PC-3 (cell line): ENCODE measurements at regions not wholly inside any gene's neighbourhood (a gene's known extent, or its start where the extent isn't known, plus 50 kb on each side); places are given as distances from the start of the nearest gene placed in this dataset.
"Not testable (repeated sequence)": the region's sequence is repeated elsewhere in the genome, so short reads cannot be mapped to it uniquely, and the experiment has no call there.

ENCODE experiments used
- ATAC-seq: fragments of 200-7000 bp; cut with Tn5 transposase; 2 replicates; pipeline ENCODE4 v1.9.1; 2020; ENCODE audit warnings: mild to moderate bottlenecking, moderate library complexity
- BruUV-seq: library from RNA; stranded (reverse); fragments of 400-500 nt; replicated peaks from 2 replicates; lab custom pipeline; 2021; lab: Mats Ljungman, UMichigan
- CTCF ChIA-PET: fragments of 300-600 bp; sonication (Branson Sonifier 250); formaldehyde crosslinking; loops from one replicate; lab custom pipeline; 2022; ENCODE audit warnings: antibody characterized with exemption; lab: Charles Lee
- POLR2A ChIA-PET: fragments of 300-600 bp; sonication (Branson Sonifier 250); formaldehyde crosslinking; loops from one replicate; lab custom pipeline; 2022; ENCODE audit warnings: antibody characterized with exemption; ENCODE audit not compliant: unreplicated experiment; lab: Charles Lee
- DNase-seq: peaks from one replicate; pipeline ENCODE4 v3.0.0-alpha.2; 2015
- H2AFZ ChIP-seq: fragments of 300-600 bp; sonication (generic); 2 replicates; pipeline ENCODE4 v1.6.0; 2016; ENCODE audit warnings: antibody characterized with exemption, low read length
- H3F3A ChIP-seq: fragments of 300-600 bp; sonication (generic); one replicate; pipeline ENCODE4 v1.6.0; 2017; ENCODE audit warnings: antibody characterized with exemption, low read length, control low read depth, mild to moderate bottlenecking; ENCODE audit not compliant: unreplicated experiment
- H3K27ac ChIP-seq: fragments of 300-600 bp; sonication (generic); 2 replicates; pipeline ENCODE4 v1.5.1; 2016; ENCODE audit warnings: mild to moderate bottlenecking, low read length
- H3K27me3 ChIP-seq: fragments of 300-600 bp; sonication (generic); 2 replicates; pipeline ENCODE4 v1.6.1; 2016; ENCODE audit warnings: low read length, mixed read lengths
- H3K36me3 ChIP-seq: fragments of 300-600 bp; sonication (generic); 2 replicates; pipeline ENCODE4 v1.6.1; 2016; ENCODE audit warnings: low read depth, mixed run types, low read length, mixed read lengths
- H3K4me1 ChIP-seq: fragments of 300-600 bp; sonication (generic); 2 replicates; pipeline ENCODE4 v1.5.1; 2016; ENCODE audit warnings: low read length; ENCODE audit not compliant: insufficient read depth
- H3K4me2 ChIP-seq: fragments of 300-600 bp; sonication (generic); 2 replicates; pipeline ENCODE4 v1.6.0; 2016; ENCODE audit warnings: low read length
- H3K4me3 ChIP-seq: fragments of 300-600 bp; sonication (generic); 2 replicates; pipeline ENCODE4 v1.5.1; 2016; ENCODE audit warnings: mild to moderate bottlenecking, low read length, mixed read lengths
- H3K79me2 ChIP-seq: fragments of 300-600 bp; sonication (generic); 2 replicates; pipeline ENCODE4 v1.6.1; 2017; ENCODE audit warnings: low read length, mixed read lengths
- H3K9ac ChIP-seq: fragments of 300-600 bp; sonication (generic); 2 replicates; pipeline ENCODE4 v1.6.0; 2016; ENCODE audit warnings: mild to moderate bottlenecking, low read length
- H3K9me2 ChIP-seq: fragments of 300-600 bp; sonication (generic); replicated peaks from 2 replicates; pipeline ENCODE4 v1.6.1; 2016; ENCODE audit warnings: mixed run types, low read length, mixed read lengths
- H3K9me3 ChIP-seq: fragments of 300-600 bp; sonication (generic); 2 replicates; pipeline ENCODE4 v1.6.1; 2016; ENCODE audit warnings: low read length, mixed read lengths
- H4K20me1 ChIP-seq: fragments of 300-600 bp; sonication (generic); 2 replicates; pipeline ENCODE4 v1.6.1; 2016; ENCODE audit warnings: low read length, mixed read lengths
- EZH2 ChIP-seq: fragments of 300-600 bp; sonication (generic); IDR thresholded peaks from one replicate; pipeline ENCODE4 v1.6.1; 2017; ENCODE audit warnings: antibody characterized with exemption, mild to moderate bottlenecking, low read length; ENCODE audit not compliant: unreplicated experiment
- EZH2phosphoT487 ChIP-seq: fragments of 300-600 bp; sonication (generic); IDR thresholded peaks from 2 replicates; pipeline ENCODE4 v1.6.1; 2018; ENCODE audit warnings: mild to moderate bottlenecking, antibody characterized with exemption, low read length, borderline replicate concordance
- intact Hi-C: fragments of 100-400 bp; cut with micrococcal nuclease; formaldehyde crosslinking; loops from 2 replicates; pipeline ENCODE4 v1.9.0; 2023
- TF ChIP-seq, protein P1 (sequence below): fragments of 300-600 bp; sonication (generic); conservative IDR thresholded peaks from 2 replicates; pipeline ENCODE4 v1.5.1; 2017; ENCODE audit warnings: antibody characterized with exemption, low read depth, mild to moderate bottlenecking, low read length

DNA sequence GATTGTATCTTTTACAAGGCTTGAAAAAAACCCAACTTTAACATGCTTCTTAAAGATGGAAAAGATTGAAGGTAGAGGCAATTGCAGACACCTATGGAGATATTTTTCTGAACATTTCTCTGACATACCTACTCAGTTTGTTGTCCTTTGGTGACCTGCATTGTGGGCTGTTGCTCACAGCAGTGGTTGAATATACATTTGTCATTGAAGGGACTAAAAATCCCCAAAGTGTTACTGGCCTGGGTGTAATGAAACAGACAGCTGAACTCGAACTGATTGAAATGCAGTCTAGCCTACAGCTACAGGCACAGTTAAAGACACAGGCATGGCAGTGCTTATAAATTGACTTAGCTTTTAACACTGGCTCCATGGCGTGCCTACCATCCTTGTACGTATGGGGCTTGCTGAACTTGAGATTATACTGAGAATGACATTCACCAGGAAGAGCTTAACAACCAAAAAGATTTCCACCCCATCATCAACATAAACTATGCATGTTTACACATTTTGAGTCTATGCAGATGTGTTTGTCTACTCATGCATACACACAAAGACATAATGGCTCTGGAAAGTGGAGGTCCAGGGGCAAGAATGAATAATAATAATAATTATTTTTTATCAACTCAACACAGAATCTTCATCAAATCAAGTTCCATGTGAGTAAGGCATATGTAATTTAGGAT lies 83.2 kb upstream of the NOX3 start:
- intact Hi-C loops = no loop called here
- H3K4me3 ChIP-seq = no peak overlapping the region
- no peak overlapping the region for H3K9ac ChIP-seq
- no peak overlapping the region for H3K27ac ChIP-seq
- H3F3A ChIP-seq = no peaks in the 10 kb centered on the region
- no peaks in the 10 kb centered on the region for H3K9me2 ChIP-seq
- no peak for DNase-seq
- no peak overlapping the region for H2AFZ ChIP-seq
- no peaks in the 10 kb centered on the region for H3K9me3 ChIP-seq
- no peak for TF ChIP-seq EZH2
- TF ChIP-seq EZH2phosphoT487 = no peak
- TF ChIP-seq, protein P1, sequence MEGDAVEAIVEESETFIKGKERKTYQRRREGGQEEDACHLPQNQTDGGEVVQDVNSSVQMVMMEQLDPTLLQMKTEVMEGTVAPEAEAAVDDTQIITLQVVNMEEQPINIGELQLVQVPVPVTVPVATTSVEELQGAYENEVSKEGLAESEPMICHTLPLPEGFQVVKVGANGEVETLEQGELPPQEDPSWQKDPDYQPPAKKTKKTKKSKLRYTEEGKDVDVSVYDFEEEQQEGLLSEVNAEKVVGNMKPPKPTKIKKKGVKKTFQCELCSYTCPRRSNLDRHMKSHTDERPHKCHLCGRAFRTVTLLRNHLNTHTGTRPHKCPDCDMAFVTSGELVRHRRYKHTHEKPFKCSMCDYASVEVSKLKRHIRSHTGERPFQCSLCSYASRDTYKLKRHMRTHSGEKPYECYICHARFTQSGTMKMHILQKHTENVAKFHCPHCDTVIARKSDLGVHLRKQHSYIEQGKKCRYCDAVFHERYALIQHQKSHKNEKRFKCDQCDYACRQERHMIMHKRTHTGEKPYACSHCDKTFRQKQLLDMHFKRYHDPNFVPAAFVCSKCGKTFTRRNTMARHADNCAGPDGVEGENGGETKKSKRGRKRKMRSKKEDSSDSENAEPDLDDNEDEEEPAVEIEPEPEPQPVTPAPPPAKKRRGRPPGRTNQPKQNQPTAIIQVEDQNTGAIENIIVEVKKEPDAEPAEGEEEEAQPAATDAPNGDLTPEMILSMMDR = no peak
- H3K36me3 ChIP-seq = no peaks in the 10 kb centered on the region
- ATAC-seq = no peak
- no peaks in the 10 kb centered on the region for H4K20me1 ChIP-seq
- no peaks in the 10 kb centered on the region for H3K4me1 ChIP-seq
- no peak overlapping the region for H3K4me2 ChIP-seq
- ChIA-PET CTCF (no interaction called here), POLR2A (no interaction called here)
- H3K79me2 ChIP-seq = no peaks in the 10 kb centered on the region
- BruUV-seq = no TSS peak
- no peaks in the 10 kb centered on the region for H3K27me3 ChIP-seq

DNA sequence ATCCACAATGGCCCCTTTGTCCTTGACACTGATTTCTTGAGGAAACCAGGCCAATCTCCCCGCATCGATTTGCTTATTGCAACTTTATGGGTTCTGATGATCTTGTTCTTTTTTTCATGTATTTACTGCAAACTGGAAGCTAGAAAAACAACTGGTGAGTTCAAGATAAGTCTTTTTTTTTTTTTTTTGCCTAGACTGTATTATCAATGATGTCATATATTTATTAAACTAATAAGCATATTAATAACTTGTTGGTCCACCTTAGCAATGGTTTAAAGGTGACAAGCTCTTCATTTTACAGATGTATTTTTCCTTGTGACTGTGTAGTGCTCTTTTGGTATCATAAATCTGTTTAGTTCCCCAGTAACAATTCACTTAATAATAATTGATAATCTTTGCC lies 79.0 kb upstream of the NOX3 start:
- Histone ChIP-seq H3K9ac (no peak overlapping the region), H3K36me3 (no peaks in the 10 kb centered on the region), H2AFZ (no peak overlapping the region), H3K4me1 (peaks cover 5% of the 10 kb centered on the region), H3K27me3 (no peaks in the 10 kb centered on the region), H3K9me3 (no peaks in the 10 kb centered on the region), H4K20me1 (no peaks in the 10 kb centered on the region), H3K4me2 (no peak overlapping the region), H3F3A (no peaks in the 10 kb centered on the region), H3K79me2 (no peaks in the 10 kb centered on the region), H3K4me3 (no peak overlapping the region), H3K27ac (no peak overlapping the region), H3K9me2 (no peaks in the 10 kb centered on the region)
- DNase-seq (no peak), ATAC-seq (no peak)
- no TSS peak for BruUV-seq
- POLR2A ChIA-PET = no interaction called here
- TF ChIP-seq, protein P1 = no peak
- no peak for TF ChIP-seq EZH2phosphoT487
- no peak for TF ChIP-seq EZH2
- CTCF ChIA-PET = no interaction called here
- intact Hi-C loops = loop anchor here (5.0 kb wide), 1 partner anchor 192 kb away; no protein-coding TSS in a partner anchor

DNA sequence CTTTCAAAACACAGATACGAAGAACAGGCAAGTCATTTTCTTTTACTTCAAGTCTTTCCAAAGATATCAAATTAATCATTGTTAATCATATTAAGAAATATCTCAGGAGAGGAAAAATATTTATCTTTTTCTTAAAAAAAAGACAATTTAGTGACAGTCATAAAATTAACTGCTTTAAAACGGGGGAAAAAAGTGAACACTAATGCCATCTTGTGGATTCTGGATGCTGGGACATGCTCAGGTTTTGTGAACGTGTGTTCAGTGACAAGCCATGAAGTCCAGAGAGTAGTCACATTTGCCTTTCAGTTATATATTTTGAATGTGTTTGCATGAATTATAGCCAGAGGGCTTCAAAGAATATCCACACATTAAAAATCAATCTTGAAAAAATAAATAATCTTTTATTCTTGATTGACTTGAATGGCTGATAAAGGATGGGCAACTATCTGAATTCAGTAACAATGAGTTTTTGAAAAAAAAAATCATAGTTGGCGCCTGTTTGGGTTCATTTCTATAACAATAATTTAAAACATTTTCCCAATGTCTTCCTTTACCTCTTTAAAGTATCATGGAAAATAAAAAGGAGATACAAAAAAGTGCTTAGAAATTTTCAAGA lies 74.7 kb upstream of the NOX3 start:
- no peak overlapping the region for H3K4me3 ChIP-seq
- no peaks in the 10 kb centered on the region for H3K79me2 ChIP-seq
- H3K4me1 ChIP-seq = peaks cover 17% of the 10 kb centered on the region
- DNase-seq (peak; percentile 60), ATAC-seq (peak; percentile 64; the same call in 1 of the 2 replicates)
- H2AFZ ChIP-seq = no peak overlapping the region
- no peak overlapping the region for H3K4me2 ChIP-seq
- H3K9me3 ChIP-seq = no peaks in the 10 kb centered on the region
- intact Hi-C loops = loop anchor here (1.0 to 5.0 kb wide), 3 partner anchors 188 to 234 kb away; no protein-coding TSS in a partner anchor
- no peaks in the 10 kb centered on the region for H3K36me3 ChIP-seq
- TF ChIP-seq, protein P1 = peak; percentile 80
- no peak for TF ChIP-seq EZH2phosphoT487
- peak overlapping the region; percentile 75 for H3K27ac ChIP-seq
- H4K20me1 ChIP-seq = no peaks in the 10 kb centered on the region
- no peaks in the 10 kb centered on the region for H3K9me2 ChIP-seq
- ChIA-PET POLR2A (no interaction called here), CTCF (interaction anchor here (0.6 kb wide), 1 partner anchor 215 kb away, joined by 3 read pairs; no protein-coding TSS in a partner anchor)
- no peaks in the 10 kb centered on the region for H3F3A ChIP-seq
- peak overlapping the region; percentile 63 for H3K9ac ChIP-seq
- no TSS peak for BruUV-seq
- H3K27me3 ChIP-seq = no peaks in the 10 kb centered on the region

DNA sequence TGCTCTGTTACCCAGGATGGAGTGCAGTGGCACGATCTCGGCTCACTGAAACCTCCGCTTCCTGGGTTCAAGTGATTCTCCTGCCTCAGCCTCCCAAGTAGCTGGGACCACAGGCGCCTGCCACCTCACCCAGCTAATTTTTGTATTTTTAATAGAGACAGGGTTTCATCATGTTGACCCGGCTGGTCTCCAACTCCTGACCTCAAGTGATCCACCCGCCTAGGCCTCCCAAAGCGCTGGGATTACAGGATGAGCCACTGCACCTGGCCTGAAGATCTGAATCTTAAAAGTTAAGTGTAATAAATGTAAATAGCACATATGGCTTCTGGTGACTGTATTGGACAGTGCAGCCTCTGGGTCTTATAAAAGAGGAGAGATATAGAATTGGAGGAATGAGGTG lies 74.2 kb upstream of the NOX3 start:
- H3F3A ChIP-seq, H3K27me3 ChIP-seq, H3K36me3 ChIP-seq, H2AFZ ChIP-seq, H3K79me2 ChIP-seq, H4K20me1 ChIP-seq, DNase-seq, H3K4me2 ChIP-seq, H3K4me3 ChIP-seq, H3K9me3 ChIP-seq, H3K9me2 ChIP-seq, BruUV-seq: not testable (repeated sequence)
- ChIA-PET POLR2A (interaction anchor here (1.1 kb wide), 1 partner anchor 219 kb away, joined by 3 read pairs; no protein-coding TSS in a partner anchor), CTCF (interaction anchor here (0.6 kb wide), 1 partner anchor 215 kb away, joined by 3 read pairs; no protein-coding TSS in a partner anchor)
- Histone ChIP-seq H3K4me1 (peaks cover 17% of the 10 kb centered on the region), H3K27ac (peak overlapping the region; percentile 75), H3K9ac (peak overlapping the region; percentile 63)
- intact Hi-C loops = loop anchor here (1.0 to 5.0 kb wide), 3 partner anchors 188 to 235 kb away; no protein-coding TSS in a partner anchor
- peak; percentile 40; the same call in 1 of the 2 replicates for ATAC-seq
